CD14-positive monocyte (primary cell): ENCODE measurements at regions not wholly inside any gene's neighbourhood (a gene's known extent, or its start where the extent isn't known, plus 50 kb on each side); places are given as distances from the start of the nearest gene placed in this dataset.

Experiments used
- DNase-seq, 3 donors: peaks; one replicate each; pipeline ENCODE4 v3.0.0-alpha.2; 2011 to 2022
- H2AFZ ChIP-seq: 2 replicates; pipeline ENCODE4 v1.6.0; 2012; ENCODE audit warnings: mild to moderate bottlenecking, low read depth, low read length, inconsistent platforms; ENCODE audit not compliant: insufficient read depth, poor library complexity, severe bottlenecking
- H3K27ac ChIP-seq, 2 donors: 1 replicate in 1 of 2; 2 replicates in 1 of 2; pipeline ENCODE4 v1.5.1; 2012 to 2013; ENCODE audit warnings: low read length in 2 of 2, control low read depth in 1 of 2, inconsistent platforms in 1 of 2, low read depth in 1 of 2, mild to moderate bottlenecking in 1 of 2
- H3K27me3 ChIP-seq, 2 donors: one replicate each; pipeline versions ENCODE4 v1.6.0 to v1.6.1; 2011 to 2013; ENCODE audit warnings: low read length in 2 of 2; ENCODE audit not compliant: control insufficient read depth in 2 of 2, insufficient read depth in 2 of 2
- H3K36me3 ChIP-seq, 2 donors: replicated peaks in 1 of 2; 1 replicate in 1 of 2; 2 replicates in 1 of 2; pipeline versions ENCODE4 v1.5.1 to v1.6.1; 2012 to 2013; ENCODE audit warnings: low read length in 2 of 2, control low read depth in 1 of 2, inconsistent platforms in 1 of 2, mild to moderate bottlenecking in 1 of 2; ENCODE audit not compliant: insufficient read depth in 2 of 2, control insufficient read depth in 1 of 2
- H3K4me1 ChIP-seq, 2 donors: 1 replicate in 1 of 2; 2 replicates in 1 of 2; pipeline versions ENCODE4 v1.5.1 to v1.6.1; 2012 to 2013; ENCODE audit warnings: low read length in 2 of 2, control low read depth in 1 of 2, inconsistent platforms in 1 of 2, mild to moderate bottlenecking in 1 of 2, moderate library complexity in 1 of 2; ENCODE audit not compliant: insufficient read depth in 2 of 2, control insufficient read depth in 1 of 2
- H3K4me2 ChIP-seq: replicated peaks from 2 replicates; pipeline ENCODE3; 2012; ENCODE audit warnings: low read length, moderate library complexity, mild to moderate bottlenecking; ENCODE audit not compliant: poor library complexity, severe bottlenecking; ENCODE audit errors: extremely low read depth
- H3K4me3 ChIP-seq, 3 experiments: fragments of 200-600 bp in 1 of 3; sonication (generic) in 1 of 3; replicated peaks in 1 of 3; 1 replicate in 2 of 3; 2 replicates in 1 of 3; pipeline ENCODE4 v1.5.1; 2011 to 2013; ENCODE audit warnings: low read length in 3 of 3, mild to moderate bottlenecking in 3 of 3, control low read depth in 2 of 3, low read depth in 2 of 3, inconsistent platforms in 1 of 3, moderate library complexity in 1 of 3
- H3K79me2 ChIP-seq: 2 replicates; pipeline ENCODE4 v1.6.0; 2012; ENCODE audit warnings: mild to moderate bottlenecking, control low read depth, inconsistent platforms, low read length, moderate library complexity; ENCODE audit not compliant: insufficient read depth
- H3K9ac ChIP-seq: 2 replicates; pipeline ENCODE4 v1.6.0; 2017; ENCODE audit warnings: low read length, mild to moderate bottlenecking; ENCODE audit not compliant: insufficient read depth, poor library complexity, severe bottlenecking
- H3K9me3 ChIP-seq, 2 donors: replicated peaks in 1 of 2; 1 replicate in 1 of 2; 2 replicates in 1 of 2; pipeline versions ENCODE4 v1.5.1 to v1.6.1; 2012 to 2013; ENCODE audit warnings: low read length in 2 of 2, control low read depth in 1 of 2; ENCODE audit not compliant: control insufficient read depth in 1 of 2, insufficient read depth in 1 of 2
- H4K20me1 ChIP-seq: 2 replicates; pipeline ENCODE4 v1.6.0; 2012; ENCODE audit warnings: mild to moderate bottlenecking, low read length, control low read depth, moderate library complexity; ENCODE audit not compliant: insufficient read depth
- H3K27ac Mint-ChIP-seq, 7 donors: one replicate each; pipeline ENCODE4 v1.8.0; 2020; ENCODE audit warnings: mild to moderate bottlenecking in 7 of 7, mixed read lengths in 7 of 7, moderate library complexity in 6 of 7, inconsistent platforms in 2 of 7
- H3K27me3 Mint-ChIP-seq, 3 donors: one replicate each; pipeline ENCODE4 v1.8.0; 2021 to 2022; ENCODE audit warnings: low read depth in 3 of 3, mild to moderate bottlenecking in 3 of 3, mixed read lengths in 3 of 3, moderate library complexity in 3 of 3, inconsistent platforms in 1 of 3
- H3K36me3 Mint-ChIP-seq, 2 donors: one replicate each; pipeline ENCODE4 v1.8.0; 2020; ENCODE audit warnings: mixed read lengths in 2 of 2, inconsistent platforms in 1 of 2, mild to moderate bottlenecking in 1 of 2
- H3K4me1 Mint-ChIP-seq: one replicate; pipeline ENCODE4 v1.8.0; 2020; ENCODE audit warnings: mild to moderate bottlenecking, mixed read lengths
- H3K4me3 Mint-ChIP-seq, 2 donors: one replicate each; pipeline ENCODE4 v1.8.0; 2020; ENCODE audit warnings: mild to moderate bottlenecking in 2 of 2, mixed read lengths in 2 of 2, moderate library complexity in 1 of 2
- H3K9me3 Mint-ChIP-seq, 7 donors: one replicate each; pipeline ENCODE4 v1.8.0; 2020 to 2022; ENCODE audit warnings: mixed read lengths in 7 of 7, mild to moderate bottlenecking in 6 of 7, moderate library complexity in 6 of 7, inconsistent platforms in 2 of 7
- WGBS: methylation state at CpG from one replicate; pipeline ENCODE4 v1.1.5; 2013; ENCODE audit warnings: missing lambda C conversion rate; ENCODE audit not compliant: insufficient coverage; 5-methylcytosine and 5-hydroxymethylcytosine counted together
- intact Hi-C, 2 donors: fragments of 100-400 bp; cut with micrococcal nuclease; formaldehyde crosslinking; loops; one replicate each; pipeline versions ENCODE4 v1.15.0 to v1.15.1; 2023
- TF ChIP-seq, protein P1 (sequence below): fragments of 200-600 bp; IDR thresholded peaks from one replicate; pipeline ENCODE4 v1.8.0; 2022; ENCODE audit warnings: antibody characterized with exemption, mild to moderate bottlenecking

DNA sequence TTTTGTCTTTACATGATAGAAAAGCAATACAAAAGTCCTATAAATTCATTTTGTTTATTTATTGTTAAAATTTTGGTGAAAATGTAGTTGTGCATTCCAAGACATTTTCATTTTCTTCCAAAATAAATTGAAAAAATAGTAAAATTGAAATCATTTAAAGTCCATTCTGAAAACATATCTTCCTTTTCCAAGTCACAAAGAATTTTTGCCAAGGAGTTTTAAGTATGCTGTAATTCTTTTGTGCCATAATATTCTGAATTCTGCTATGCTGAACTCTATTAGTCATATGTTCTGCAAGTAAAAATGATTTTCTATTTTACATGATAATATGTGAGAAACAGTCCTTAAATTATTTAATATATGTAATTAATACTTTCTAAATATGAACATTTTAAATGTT is 879.6 kb upstream of the SLC10A2 start:
- no peak overlapping the region for H3K4me3 Mint-ChIP-seq

DNA sequence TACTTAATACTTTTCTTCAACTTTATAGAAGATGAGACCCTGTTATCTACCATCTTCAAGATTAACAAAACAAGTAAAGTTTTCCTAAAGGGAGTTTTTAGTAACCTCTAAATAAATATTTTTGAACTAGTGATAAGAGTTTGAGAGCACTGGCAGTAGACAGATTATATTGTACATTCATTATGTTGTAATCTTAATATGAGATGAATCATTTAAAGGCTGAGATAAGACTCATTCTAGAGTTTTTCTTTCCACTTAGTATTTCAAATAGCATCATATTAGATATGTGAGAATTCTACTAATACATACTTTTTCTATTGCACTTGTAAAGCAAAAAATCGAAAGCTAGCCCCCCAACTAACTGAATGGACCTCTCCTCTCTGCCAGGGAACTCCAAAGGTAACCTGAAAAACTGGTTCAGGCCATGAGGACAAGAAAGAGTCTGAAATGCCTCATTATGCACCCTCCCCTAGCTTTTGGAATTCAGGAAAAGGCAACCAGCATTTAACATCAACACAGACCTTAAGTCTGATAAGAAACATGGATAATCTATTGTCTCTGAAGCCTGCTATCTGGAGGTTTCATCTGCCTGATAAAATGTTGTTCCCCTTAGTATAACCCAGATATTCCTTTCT is 875.4 kb upstream of the SLC10A2 start:
- peaks cover 13 to 23% of the 10 kb centered on the region in 2 donors for H3K9me3 ChIP-seq
- no peaks in the 10 kb centered on the region for H3K4me1 ChIP-seq
- WGBS = 80% methylated on average over 1 of the region's 1 CpG
- Mint-ChIP-seq H3K9me3 (peaks cover 0 to 16% (median 4%) of the 10 kb centered on the region in 7 donors), H3K27me3 (peaks cover 0 to 2% (median 0%) of the 10 kb centered on the region in 3 donors), H3K4me1 (no peaks in the 10 kb centered on the region), H3K36me3 (no peaks in the 10 kb centered on the region), H3K4me3 (no peak overlapping the region), H3K27ac (no peak overlapping the region)
- no peak overlapping the region for H2AFZ ChIP-seq
- no peaks in the 10 kb centered on the region for H3K27me3 ChIP-seq
- TF ChIP-seq, protein P1, sequence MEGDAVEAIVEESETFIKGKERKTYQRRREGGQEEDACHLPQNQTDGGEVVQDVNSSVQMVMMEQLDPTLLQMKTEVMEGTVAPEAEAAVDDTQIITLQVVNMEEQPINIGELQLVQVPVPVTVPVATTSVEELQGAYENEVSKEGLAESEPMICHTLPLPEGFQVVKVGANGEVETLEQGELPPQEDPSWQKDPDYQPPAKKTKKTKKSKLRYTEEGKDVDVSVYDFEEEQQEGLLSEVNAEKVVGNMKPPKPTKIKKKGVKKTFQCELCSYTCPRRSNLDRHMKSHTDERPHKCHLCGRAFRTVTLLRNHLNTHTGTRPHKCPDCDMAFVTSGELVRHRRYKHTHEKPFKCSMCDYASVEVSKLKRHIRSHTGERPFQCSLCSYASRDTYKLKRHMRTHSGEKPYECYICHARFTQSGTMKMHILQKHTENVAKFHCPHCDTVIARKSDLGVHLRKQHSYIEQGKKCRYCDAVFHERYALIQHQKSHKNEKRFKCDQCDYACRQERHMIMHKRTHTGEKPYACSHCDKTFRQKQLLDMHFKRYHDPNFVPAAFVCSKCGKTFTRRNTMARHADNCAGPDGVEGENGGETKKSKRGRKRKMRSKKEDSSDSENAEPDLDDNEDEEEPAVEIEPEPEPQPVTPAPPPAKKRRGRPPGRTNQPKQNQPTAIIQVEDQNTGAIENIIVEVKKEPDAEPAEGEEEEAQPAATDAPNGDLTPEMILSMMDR = no peak
- H3K27ac ChIP-seq = no peak overlapping the region
- H3K36me3 ChIP-seq = no peaks in the 10 kb centered on the region
- DNase-seq = no peak
- no peak overlapping the region for H3K4me2 ChIP-seq
- no peaks in the 10 kb centered on the region for H4K20me1 ChIP-seq
- intact Hi-C loops = no loop called here
- H3K4me3 ChIP-seq = no peak overlapping the region
- H3K9ac ChIP-seq = no peak overlapping the region
- no peaks in the 10 kb centered on the region for H3K79me2 ChIP-seq

More for the DNA sequence above, 879.6 kb upstream of the SLC10A2 start:
- Histone ChIP-seq H3K9ac (no peak overlapping the region), H3K79me2 (no peaks in the 10 kb centered on the region), H3K9me3 (peaks cover 3 to 9% of the 10 kb centered on the region in 2 donors), H3K4me2 (no peak overlapping the region), H3K36me3 (no peaks in the 10 kb centered on the region), H3K27ac (no peak overlapping the region), H4K20me1 (no peaks in the 10 kb centered on the region), H3K4me3 (no peak overlapping the region), H2AFZ (no peak overlapping the region), H3K4me1 (no peaks in the 10 kb centered on the region), H3K27me3 (no peaks in the 10 kb centered on the region)
- no peaks in the 10 kb centered on the region for H3K36me3 Mint-ChIP-seq
- H3K27ac Mint-ChIP-seq = no peak overlapping the region
- H3K27me3 Mint-ChIP-seq = peaks cover 0 to 2% (median 0%) of the 10 kb centered on the region in 3 donors
- TF ChIP-seq, protein P1 = no peak
- DNase-seq = no peak
- intact Hi-C loops = no loop called here
- H3K9me3 Mint-ChIP-seq = peaks cover 0 to 9% (median 3%) of the 10 kb centered on the region in 7 donors
- no peaks in the 10 kb centered on the region for H3K4me1 Mint-ChIP-seq
